Suprapubic skin (tissue), 3 donors: ENCODE measurements at regions not wholly inside any gene's neighbourhood (a gene's known extent, or its start where the extent isn't known, plus 50 kb on each side); places are given as distances from the start of the nearest gene placed in this dataset.

Experiments used
- EP300 ChIP-seq: sonication (generic); formaldehyde crosslinking; IDR thresholded peaks from one replicate; pipeline ENCODE4 v1.6.1; 2017; ENCODE audit warnings: antibody characterized with exemption
- TF ChIP-seq, protein P1 (sequence below), 2 donors: fragments of 200-600 bp in 1 of 2; fragments of 450-650 bp in 1 of 2; sonication (generic) in 1 of 2; IDR thresholded peaks; one replicate each; pipeline ENCODE4 v1.5.1; 2016 to 2019; ENCODE audit warnings: antibody characterized with exemption in 2 of 2, mild to moderate bottlenecking in 1 of 2, moderate library complexity in 1 of 2

DNA sequence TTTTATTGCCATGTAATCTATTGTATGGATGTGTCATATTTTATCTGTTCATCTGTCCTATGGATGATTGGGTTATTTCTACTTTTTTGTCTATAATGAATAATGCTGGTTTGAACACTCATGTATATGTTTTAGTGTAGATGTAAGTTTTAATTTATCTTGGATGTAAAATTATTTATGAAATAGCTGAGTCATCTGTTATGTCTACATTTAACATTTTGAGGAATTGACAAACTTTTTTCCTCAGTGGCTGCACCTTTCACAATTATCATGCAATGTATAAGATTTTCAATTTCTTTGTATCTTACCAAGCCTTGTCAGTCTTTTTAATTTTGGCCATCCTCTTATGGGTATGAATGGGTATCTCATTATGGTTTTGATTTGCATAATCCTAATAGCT, 666.4 kb downstream of the DIPK2A start:
- TF ChIP-seq, protein P1, sequence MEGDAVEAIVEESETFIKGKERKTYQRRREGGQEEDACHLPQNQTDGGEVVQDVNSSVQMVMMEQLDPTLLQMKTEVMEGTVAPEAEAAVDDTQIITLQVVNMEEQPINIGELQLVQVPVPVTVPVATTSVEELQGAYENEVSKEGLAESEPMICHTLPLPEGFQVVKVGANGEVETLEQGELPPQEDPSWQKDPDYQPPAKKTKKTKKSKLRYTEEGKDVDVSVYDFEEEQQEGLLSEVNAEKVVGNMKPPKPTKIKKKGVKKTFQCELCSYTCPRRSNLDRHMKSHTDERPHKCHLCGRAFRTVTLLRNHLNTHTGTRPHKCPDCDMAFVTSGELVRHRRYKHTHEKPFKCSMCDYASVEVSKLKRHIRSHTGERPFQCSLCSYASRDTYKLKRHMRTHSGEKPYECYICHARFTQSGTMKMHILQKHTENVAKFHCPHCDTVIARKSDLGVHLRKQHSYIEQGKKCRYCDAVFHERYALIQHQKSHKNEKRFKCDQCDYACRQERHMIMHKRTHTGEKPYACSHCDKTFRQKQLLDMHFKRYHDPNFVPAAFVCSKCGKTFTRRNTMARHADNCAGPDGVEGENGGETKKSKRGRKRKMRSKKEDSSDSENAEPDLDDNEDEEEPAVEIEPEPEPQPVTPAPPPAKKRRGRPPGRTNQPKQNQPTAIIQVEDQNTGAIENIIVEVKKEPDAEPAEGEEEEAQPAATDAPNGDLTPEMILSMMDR (IDR thresholded peaks at IDR 0.05), result no peak
- TF ChIP-seq EP300, result no peak
